Gastroesophageal sphincter (tissue), 4 donors: ENCODE measurements at regions not wholly inside any gene's neighbourhood (a gene's known extent, or its start where the extent isn't known, plus 50 kb on each side); places are given as distances from the start of the nearest gene placed in this dataset.

Experiments
- ATAC-seq: fragments of 150-250 bp; one replicate; pipeline ENCODE4 v1.9.1; 2016; ENCODE audit warnings: mild to moderate bottlenecking, moderate library complexity
- H3K27ac ChIP-seq, 4 donors: fragments of 200-600 bp; sonication (generic) in 3 of 4; 1 replicate in 3 of 4; 2 replicates in 1 of 4; pipeline ENCODE4 v1.5.1; 2016 to 2019
- H3K27me3 ChIP-seq: fragments of 200-600 bp; sonication (generic); one replicate; pipeline ENCODE4 v1.5.1; 2019
- H3K36me3 ChIP-seq, 2 donors: fragments of 200-600 bp; sonication (generic); one replicate each; pipeline ENCODE4 v1.5.1; 2019; ENCODE audit warnings: control low read depth in 1 of 2
- H3K4me1 ChIP-seq, 3 donors: fragments of 200-600 bp; sonication (generic); 1 replicate in 2 of 3; 2 replicates in 1 of 3; pipeline ENCODE4 v1.5.1; 2016 to 2019; ENCODE audit warnings: control low read depth in 2 of 3
- H3K4me3 ChIP-seq, 2 donors: fragments of 200-600 bp; sonication (generic); one replicate each; pipeline ENCODE4 v1.5.1; 2019; ENCODE audit warnings: mild to moderate bottlenecking in 1 of 2, moderate library complexity in 1 of 2
- H3K9me3 ChIP-seq, 3 donors: fragments of 200-600 bp; sonication (generic); one replicate each; pipeline ENCODE4 v1.5.1; 2017 to 2019; ENCODE audit warnings: control low read depth in 2 of 3
- EP300 ChIP-seq: sonication (generic); formaldehyde crosslinking; IDR thresholded peaks from one replicate; pipeline ENCODE4 v1.6.1; 2017; ENCODE audit warnings: antibody characterized with exemption, mild to moderate bottlenecking
- POLR2A ChIP-seq, 2 donors: fragments of 450-650 bp; IDR thresholded peaks; one replicate each; pipeline ENCODE4 v1.6.1; 2017; ENCODE audit warnings: antibody characterized with exemption in 2 of 2, mild to moderate bottlenecking in 2 of 2, moderate library complexity in 1 of 2
- POLR2AphosphoS5 ChIP-seq: sonication (generic); formaldehyde crosslinking; IDR thresholded peaks from one replicate; pipeline ENCODE4 v1.6.1; 2017; ENCODE audit warnings: antibody characterized with exemption
- WGBS, 2 donors: methylation state at CpG; one replicate each; pipeline ENCODE4 v1.1.5; 2018; ENCODE audit warnings: low coverage in 1 of 2; 5-methylcytosine and 5-hydroxymethylcytosine counted together
- TF ChIP-seq, protein P1 (sequence below), 4 experiments: fragments of 200-600 bp in 2 of 4; fragments of 450-650 bp in 2 of 4; sonication (generic) in 1 of 4; IDR thresholded peaks; one replicate each; pipeline ENCODE4 v1.5.1; 2017 to 2019; ENCODE audit warnings: antibody characterized with exemption in 4 of 4, mild to moderate bottlenecking in 2 of 4, moderate library complexity in 2 of 4

DNA sequence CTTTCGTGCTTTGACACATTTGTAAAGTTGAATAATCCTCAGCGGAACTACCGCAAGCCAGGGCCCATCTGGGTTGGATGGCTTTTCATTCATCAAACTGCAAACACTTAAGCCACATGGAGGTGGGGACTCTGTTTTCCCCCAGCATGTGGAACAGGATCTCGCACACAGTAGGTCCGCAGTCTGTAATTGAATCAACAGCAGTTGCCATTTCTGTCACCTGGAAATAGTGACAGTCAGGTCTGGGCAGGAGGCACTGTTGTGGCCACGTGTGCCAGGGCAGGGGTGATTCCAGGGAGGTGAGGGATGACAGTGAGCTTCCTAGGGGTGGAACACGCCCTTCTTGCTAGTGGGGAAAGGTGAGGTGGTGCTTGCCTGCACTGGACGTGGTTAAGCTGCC lies 50.7 kb upstream of the ANO1 start:
- Histone ChIP-seq H3K27me3 (no peaks in the 10 kb centered on the region), H3K4me3 (no peak overlapping the region), H3K4me1 (no peaks in the 10 kb centered on the region), H3K27ac (no peak overlapping the region), H3K9me3 (peaks cover 0 to 8% (median 0%) of the 10 kb centered on the region in 3 donors), H3K36me3 (no peaks in the 10 kb centered on the region)
- 89 to 96% methylated on average over 4 to 5 of the region's 8 CpGs for WGBS, 2 donors
- no peak for ATAC-seq
- TF ChIP-seq, protein P1, sequence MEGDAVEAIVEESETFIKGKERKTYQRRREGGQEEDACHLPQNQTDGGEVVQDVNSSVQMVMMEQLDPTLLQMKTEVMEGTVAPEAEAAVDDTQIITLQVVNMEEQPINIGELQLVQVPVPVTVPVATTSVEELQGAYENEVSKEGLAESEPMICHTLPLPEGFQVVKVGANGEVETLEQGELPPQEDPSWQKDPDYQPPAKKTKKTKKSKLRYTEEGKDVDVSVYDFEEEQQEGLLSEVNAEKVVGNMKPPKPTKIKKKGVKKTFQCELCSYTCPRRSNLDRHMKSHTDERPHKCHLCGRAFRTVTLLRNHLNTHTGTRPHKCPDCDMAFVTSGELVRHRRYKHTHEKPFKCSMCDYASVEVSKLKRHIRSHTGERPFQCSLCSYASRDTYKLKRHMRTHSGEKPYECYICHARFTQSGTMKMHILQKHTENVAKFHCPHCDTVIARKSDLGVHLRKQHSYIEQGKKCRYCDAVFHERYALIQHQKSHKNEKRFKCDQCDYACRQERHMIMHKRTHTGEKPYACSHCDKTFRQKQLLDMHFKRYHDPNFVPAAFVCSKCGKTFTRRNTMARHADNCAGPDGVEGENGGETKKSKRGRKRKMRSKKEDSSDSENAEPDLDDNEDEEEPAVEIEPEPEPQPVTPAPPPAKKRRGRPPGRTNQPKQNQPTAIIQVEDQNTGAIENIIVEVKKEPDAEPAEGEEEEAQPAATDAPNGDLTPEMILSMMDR (IDR thresholded peaks at IDR 0.05): no peak
- TF ChIP-seq POLR2AphosphoS5 (no peak), POLR2A (IDR thresholded peaks at IDR 0.05) (no peak), EP300 (no peak)

DNA sequence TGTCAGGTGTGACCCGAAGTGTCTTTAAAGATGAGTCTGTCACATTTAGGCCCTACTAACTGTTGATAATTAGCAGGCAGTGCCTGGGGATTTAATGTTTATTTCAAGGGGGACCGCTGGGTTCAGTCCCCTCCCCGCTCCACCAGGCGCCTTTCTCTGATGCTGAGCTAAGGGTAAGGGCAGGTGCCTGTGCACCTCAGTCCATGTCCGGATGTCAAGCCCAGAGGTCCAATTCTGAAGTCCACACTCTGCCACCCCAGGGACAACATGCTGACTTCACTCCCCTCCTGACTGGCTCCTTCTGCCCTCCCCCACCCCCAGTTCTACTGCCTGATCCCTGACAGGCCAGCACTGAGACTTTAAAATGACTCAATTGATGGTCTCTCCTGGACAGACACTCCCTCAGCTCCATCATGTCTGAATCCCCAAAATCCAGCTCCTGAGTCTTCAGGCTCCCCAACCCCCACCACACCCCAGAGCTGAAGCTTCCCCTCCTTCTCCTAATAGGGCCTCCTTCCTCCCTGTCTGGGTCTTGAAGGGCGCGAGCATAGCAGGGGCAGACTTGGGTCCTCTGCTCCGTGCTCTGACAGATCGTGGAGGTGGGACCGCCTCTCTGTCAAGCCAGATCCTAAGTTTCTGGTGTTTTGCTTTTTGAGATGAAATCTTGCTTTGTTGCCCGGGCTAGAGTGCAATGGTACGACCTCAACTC lies 49.8 kb upstream of the ANO1 start:
- Histone ChIP-seq H3K4me1 (no peaks in the 10 kb centered on the region), H3K4me3 (no peak overlapping the region), H3K36me3 (no peaks in the 10 kb centered on the region), H3K27me3 (no peaks in the 10 kb centered on the region), H3K27ac (no peak overlapping the region), H3K9me3 (peaks cover 0 to 2% (median 0%) of the 10 kb centered on the region in 3 donors)
- ATAC-seq: no peak
- WGBS, 2 donors: 53 to 77% methylated on average over 5 to 12 of the region's 12 CpGs
- TF ChIP-seq EP300 (no peak), POLR2A (IDR thresholded peaks at IDR 0.05) (no peak), POLR2AphosphoS5 (no peak)
- TF ChIP-seq, protein P1 (IDR thresholded peaks at IDR 0.05): no peak
